ENCODE measurements at regions not wholly inside any gene's neighbourhood (a gene's known extent, or its start where the extent isn't known, plus 50 kb on each side); places are given as distances from the start of the nearest gene placed in this dataset.

DNA sequence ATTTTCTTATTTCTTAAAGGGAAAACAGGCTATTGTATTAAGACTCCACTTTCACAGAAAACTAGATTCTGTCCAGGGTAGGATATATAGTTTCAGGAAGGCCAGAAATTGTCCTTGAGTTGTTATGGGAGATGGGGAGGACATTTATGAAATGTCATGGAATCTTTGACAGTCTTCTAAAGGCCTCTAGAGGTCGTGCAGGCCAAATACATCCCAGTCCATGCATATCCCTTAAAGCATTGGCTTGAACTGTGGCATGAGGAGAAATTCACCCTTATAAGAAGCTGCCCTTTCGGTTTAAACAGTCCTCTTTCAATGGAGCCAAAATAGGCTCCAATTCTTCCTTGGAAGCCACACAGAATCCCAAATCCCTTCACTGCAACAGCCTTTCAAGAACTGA is 183.6 kb upstream of the NOCT start:
- no peak for TF ChIP-seq EZH2 (IDR thresholded peaks at IDR 0.05; ENCODE audit: insufficient read depth, poor library complexity, severe bottlenecking)
- WGBS, 2 experiments (ENCODE audit: low coverage in 1 of 2, low lambda C conversion rate in 2 of 2, missing lambda C conversion rate in 2 of 2), result 48 to 50% methylated on average over 2 of the region's 2 CpGs
- DNase-seq, result no peak
- Histone ChIP-seq H3K4me1 (ENCODE audit: insufficient read depth) (no peaks in the 10 kb centered on the region), H3F3A (ENCODE audit: insufficient read depth) (no peaks in the 10 kb centered on the region), H3K27ac (no peak overlapping the region), H3K9ac (no peak overlapping the region), H3K4me3 (no peak overlapping the region), H3K4me2 (ENCODE audit: unreplicated experiment) (no peak overlapping the region), H3K9me3 (ENCODE audit: low read depth) (no peaks in the 10 kb centered on the region), H3K79me2 (ENCODE audit: insufficient read depth) (no peaks in the 10 kb centered on the region), H3K27me3 (replicated peaks; ENCODE audit: insufficient read depth) (peaks cover 7% of the 10 kb centered on the region; the same call in 1 of the 2 replicates), H3K36me3 (ENCODE audit: low read depth) (no peaks in the 10 kb centered on the region), H3K9me2 (ENCODE audit: insufficient read depth) (no peaks in the 10 kb centered on the region), H4K20me1 (ENCODE audit: insufficient read depth) (no peaks in the 10 kb centered on the region), H2AFZ (no peak overlapping the region)
- in situ Hi-C loops (cut with MboI), result no loop called here

- Histone ChIP-seq H3K27me3 (replicated peaks; ENCODE audit: insufficient read depth) (0 out of 2 replicates have a peak, but pooled peaks cover 6% of the 10 kb centered on the region), H2AFZ (no peak overlapping the region), H3K9me3 (ENCODE audit: low read depth) (no peaks in the 10 kb centered on the region), H4K20me1 (ENCODE audit: insufficient read depth) (no peaks in the 10 kb centered on the region), H3K4me3 (no peak overlapping the region), H3F3A (ENCODE audit: insufficient read depth) (no peaks in the 10 kb centered on the region), H3K4me1 (ENCODE audit: insufficient read depth) (no peaks in the 10 kb centered on the region), H3K4me2 (ENCODE audit: unreplicated experiment) (no peak overlapping the region), H3K9ac (no peak overlapping the region), H3K27ac (no peak overlapping the region), H3K9me2 (ENCODE audit: insufficient read depth) (no peaks in the 10 kb centered on the region), H3K79me2 (ENCODE audit: insufficient read depth) (no peaks in the 10 kb centered on the region), H3K36me3 (ENCODE audit: low read depth) (no peaks in the 10 kb centered on the region)
- DNase-seq, result no peak
- TF ChIP-seq EZH2phosphoT487 (IDR thresholded peaks at IDR 0.05; ENCODE audit: insufficient read depth, low read depth), result no peak
- no peak for TF ChIP-seq EZH2 (IDR thresholded peaks at IDR 0.05; ENCODE audit: insufficient read depth, poor library complexity, severe bottlenecking)
- 74 to 81% methylated on average over 1 of the region's 1 CpG for WGBS, 2 experiments (ENCODE audit: low coverage in 1 of 2, low lambda C conversion rate in 2 of 2, missing lambda C conversion rate in 2 of 2)
- in situ Hi-C loops (cut with MboI), result no loop called here
Measured at GRCh38 chr4:138828926-138829325, 186.7 kb upstream of the NOCT start.

DNA sequence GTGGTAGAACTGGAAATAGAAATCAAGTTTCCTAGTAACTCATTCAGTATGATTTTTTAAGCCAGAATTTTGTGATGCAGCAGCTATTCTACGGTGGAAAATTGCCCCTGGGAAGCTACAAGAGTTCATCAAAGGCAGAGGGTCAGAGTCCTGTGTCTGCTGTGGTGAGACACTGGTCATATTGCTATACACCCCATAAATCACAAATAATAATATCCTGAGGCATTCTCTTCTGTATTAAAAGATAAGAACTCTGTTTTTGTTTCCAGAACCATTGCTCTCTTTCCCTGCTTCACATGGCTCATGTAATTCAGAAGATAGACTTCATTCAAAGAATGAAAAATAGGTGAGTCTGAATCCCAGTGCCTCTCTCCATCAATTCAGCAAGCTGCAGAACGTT is 188.8 kb upstream of the NOCT start:
- DNase-seq, result no peak
- H3K36me3 ChIP-seq (ENCODE audit: low read depth), result no peaks in the 10 kb centered on the region
- TF ChIP-seq EZH2phosphoT487 (IDR thresholded peaks at IDR 0.05; ENCODE audit: insufficient read depth, low read depth), result no peak
- TF ChIP-seq EZH2 (IDR thresholded peaks at IDR 0.05; ENCODE audit: insufficient read depth, poor library complexity, severe bottlenecking), result no peak
- H2AFZ ChIP-seq, result no peak overlapping the region
- H3K4me2 ChIP-seq (ENCODE audit: unreplicated experiment), result no peak overlapping the region
- 10 to 11% methylated on average over 2 of the region's 2 CpGs for WGBS, 2 experiments (ENCODE audit: low coverage in 1 of 2, low lambda C conversion rate in 2 of 2, missing lambda C conversion rate in 2 of 2)
- no peak overlapping the region for H3K4me3 ChIP-seq
- no peaks in the 10 kb centered on the region for H3K27me3 ChIP-seq (replicated peaks; ENCODE audit: insufficient read depth)
- in situ Hi-C loops (cut with MboI), result no loop called here
- no peaks in the 10 kb centered on the region for H3K79me2 ChIP-seq (ENCODE audit: insufficient read depth)
- no peak overlapping the region for H3K9ac ChIP-seq
- no peaks in the 10 kb centered on the region for H3K4me1 ChIP-seq (ENCODE audit: insufficient read depth)
- no peaks in the 10 kb centered on the region for H3F3A ChIP-seq (ENCODE audit: insufficient read depth)
- H3K27ac ChIP-seq, result no peak overlapping the region
- no peaks in the 10 kb centered on the region for H4K20me1 ChIP-seq (ENCODE audit: insufficient read depth)
- H3K9me2 ChIP-seq (ENCODE audit: insufficient read depth), result no peaks in the 10 kb centered on the region
- H3K9me3 ChIP-seq (ENCODE audit: low read depth), result no peaks in the 10 kb centered on the region

DNA sequence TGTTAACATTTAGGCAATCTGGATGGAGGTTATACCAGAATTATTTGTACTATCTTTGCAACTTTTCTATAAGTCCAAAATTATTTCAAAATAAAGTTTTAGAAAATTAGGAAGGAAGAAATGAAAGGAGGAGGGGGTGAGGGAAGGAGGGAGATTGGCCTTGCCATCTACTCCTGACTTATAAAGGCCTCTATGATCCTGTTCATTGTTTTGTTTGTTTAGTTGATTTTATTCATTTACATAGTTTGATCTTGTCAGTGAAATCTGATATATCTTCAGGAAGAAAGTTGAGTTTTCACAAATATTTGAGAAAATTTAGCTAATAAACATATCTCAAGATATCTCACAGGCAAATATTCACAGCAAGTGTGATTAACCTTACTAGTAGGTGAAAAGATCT is 189.3 kb upstream of the NOCT start:
- Histone ChIP-seq H3K9me2 (ENCODE audit: insufficient read depth) (no peaks in the 10 kb centered on the region), H3K27ac (no peak overlapping the region), H3K4me2 (ENCODE audit: unreplicated experiment) (no peak overlapping the region), H3K36me3 (ENCODE audit: low read depth) (no peaks in the 10 kb centered on the region), H3K9me3 (ENCODE audit: low read depth) (no peaks in the 10 kb centered on the region), H3K9ac (no peak overlapping the region), H4K20me1 (ENCODE audit: insufficient read depth) (no peaks in the 10 kb centered on the region), H3F3A (ENCODE audit: insufficient read depth) (no peaks in the 10 kb centered on the region), H3K79me2 (ENCODE audit: insufficient read depth) (no peaks in the 10 kb centered on the region), H3K4me3 (no peak overlapping the region), H3K27me3 (replicated peaks; ENCODE audit: insufficient read depth) (no peaks in the 10 kb centered on the region), H3K4me1 (ENCODE audit: insufficient read depth) (no peaks in the 10 kb centered on the region), H2AFZ (no peak overlapping the region)
- in situ Hi-C loops (cut with MboI), result no loop called here
- DNase-seq, result no peak
- TF ChIP-seq EZH2phosphoT487 (IDR thresholded peaks at IDR 0.05; ENCODE audit: insufficient read depth, low read depth) (no peak), EZH2 (IDR thresholded peaks at IDR 0.05; ENCODE audit: insufficient read depth, poor library complexity, severe bottlenecking) (no peak)

GRCh38 chr4:138821331-138821730 is 194.2 kb upstream of the NOCT start:
- TF ChIP-seq EZH2 (IDR thresholded peaks at IDR 0.05; ENCODE audit: insufficient read depth, poor library complexity, severe bottlenecking), result no peak
- no peak for TF ChIP-seq EZH2phosphoT487 (IDR thresholded peaks at IDR 0.05; ENCODE audit: insufficient read depth, low read depth)
- Histone ChIP-seq H3K9me3 (ENCODE audit: low read depth) (no peaks in the 10 kb centered on the region), H3K36me3 (ENCODE audit: low read depth) (no peaks in the 10 kb centered on the region), H3K9me2 (ENCODE audit: insufficient read depth) (no peaks in the 10 kb centered on the region), H3K4me3 (no peak overlapping the region), H2AFZ (no peak overlapping the region), H3K9ac (no peak overlapping the region), H3K4me2 (ENCODE audit: unreplicated experiment) (no peak overlapping the region), H3K79me2 (ENCODE audit: insufficient read depth) (no peaks in the 10 kb centered on the region), H4K20me1 (ENCODE audit: insufficient read depth) (no peaks in the 10 kb centered on the region), H3K27ac (no peak overlapping the region), H3F3A (ENCODE audit: insufficient read depth) (no peaks in the 10 kb centered on the region), H3K4me1 (ENCODE audit: insufficient read depth) (no peaks in the 10 kb centered on the region), H3K27me3 (replicated peaks; ENCODE audit: insufficient read depth) (peaks cover 5% of the 10 kb centered on the region)
- WGBS, 2 experiments (ENCODE audit: low coverage in 1 of 2, low lambda C conversion rate in 2 of 2, missing lambda C conversion rate in 2 of 2), result 45% methylated on average over 3 of the region's 3 CpGs
- in situ Hi-C loops (cut with MboI), result no loop called here
- DNase-seq, result no peak

Measured in GM23248 (cell line).